ENCODE measurements at regions not wholly inside any gene's neighbourhood (a gene's known extent, or its start where the extent isn't known, plus 50 kb on each side); places are given as distances from the start of the nearest gene placed in this dataset.

DNA sequence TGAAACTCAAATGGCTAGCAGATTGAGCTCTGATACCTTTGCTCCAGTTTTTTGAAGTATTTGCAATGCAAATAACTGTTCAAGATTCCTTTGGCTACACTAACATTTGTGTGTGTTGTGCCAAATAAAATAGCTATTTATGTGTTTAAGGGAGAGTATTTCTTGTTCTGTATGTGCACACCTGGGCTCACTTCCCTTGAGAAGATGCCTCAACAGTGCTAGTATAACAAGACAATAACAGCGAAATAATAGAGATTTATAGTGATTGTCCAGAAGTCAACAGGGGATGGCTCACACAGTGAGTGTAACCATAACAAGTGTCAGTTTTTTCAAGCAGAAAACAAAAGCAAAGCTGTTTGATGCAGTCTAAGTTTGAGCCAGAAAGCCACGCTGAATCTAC, 460.5 kb downstream of the CENPC start:
- H2AFZ ChIP-seq (ENCODE audit: low read depth) = no peak overlapping the region
- no peaks in the 10 kb centered on the region for H3K27me3 ChIP-seq (ENCODE audit: insufficient read depth)
- ChIA-PET POLR2A (no interaction called here), CTCF (interaction anchor here (0.7 to 1.0 kb wide), 2 partner anchors 242 to 243 kb away, joined by 3 to 6 read pairs; no protein-coding TSS in a partner anchor)
- H3K36me3 ChIP-seq (replicated peaks in 1 of 2; ENCODE audit: control insufficient read depth in 1 of 2, insufficient read depth in 2 of 2, low read length in 1 of 2) = no peaks in the 10 kb centered on the region
- no peaks in the 10 kb centered on the region for H3F3A ChIP-seq (replicated peaks; ENCODE audit: insufficient read depth)
- H3K27ac ChIP-seq (ENCODE audit: low read depth in 2 of 2, low read length in 1 of 2) = no peak overlapping the region
- H3K9me2 ChIP-seq = no peaks in the 10 kb centered on the region
- no peaks in the 10 kb centered on the region for H3K4me1 ChIP-seq (ENCODE audit: control insufficient read depth in 1 of 2, insufficient read depth in 2 of 2, low read depth in 1 of 2, low read length in 1 of 2)
- H4K20me1 ChIP-seq (ENCODE audit: insufficient read depth) = no peaks in the 10 kb centered on the region
- no peak overlapping the region for H3K4me2 ChIP-seq
- H3K9me3 ChIP-seq = no peaks in the 10 kb centered on the region
- no peak for TF ChIP-seq EZH2phosphoT487 (IDR thresholded peaks at IDR 0.05; ENCODE audit: borderline replicate concordance, low read depth)
- no peak for TF ChIP-seq FOXM1 (IDR thresholded peaks at IDR 0.05; ENCODE audit: low read depth)
- no peak for TF ChIP-seq RAD21 (IDR thresholded peaks at IDR 0.05; ENCODE audit: low read length)
- TF ChIP-seq ELF1 (IDR thresholded peaks at IDR 0.05) = no peak
- TF ChIP-seq PBX3 (IDR thresholded peaks at IDR 0.05) = no peak
- no peak for TF ChIP-seq ZBTB33 (IDR thresholded peaks at IDR 0.05; ENCODE audit: borderline replicate concordance, low read depth)
- TF ChIP-seq SMC3 (IDR thresholded peaks at IDR 0.05; ENCODE audit: low read depth, low read length) = no peak
- TF ChIP-seq USF1 (IDR thresholded peaks at IDR 0.05; ENCODE audit: borderline replicate concordance, low read depth) = no peak
- TF ChIP-seq TEAD4 (IDR thresholded peaks at IDR 0.05; ENCODE audit: borderline replicate concordance, insufficient read depth) = no peak
- no peak for DNase-seq
- H3K4me3 ChIP-seq (ENCODE audit: low read depth in 2 of 2, low read length in 1 of 2) = no peak overlapping the region
- 32% methylated on average over 2 of the region's 2 CpGs for WGBS (ENCODE audit: low lambda C conversion rate)
- H3K9ac ChIP-seq = no peak overlapping the region
- no peaks in the 10 kb centered on the region for H3K79me2 ChIP-seq (ENCODE audit: insufficient read depth)

GRCh38 chr4:67083496-67083895, 461.8 kb downstream of the CENPC start:
- no peaks in the 10 kb centered on the region for H3K9me2 ChIP-seq
- H3F3A ChIP-seq (replicated peaks; ENCODE audit: insufficient read depth) = no peaks in the 10 kb centered on the region
- DNase-seq = no peak
- H3K79me2 ChIP-seq (ENCODE audit: insufficient read depth) = no peaks in the 10 kb centered on the region
- 41% methylated on average over 5 of the region's 5 CpGs for WGBS (ENCODE audit: low lambda C conversion rate)
- no peak overlapping the region for H3K9ac ChIP-seq
- no peak overlapping the region for H2AFZ ChIP-seq (ENCODE audit: low read depth)
- H3K36me3 ChIP-seq (replicated peaks in 1 of 2; ENCODE audit: control insufficient read depth in 1 of 2, insufficient read depth in 2 of 2, low read length in 1 of 2) = no peaks in the 10 kb centered on the region
- H3K4me2 ChIP-seq = no peak overlapping the region
- H3K9me3 ChIP-seq = no peaks in the 10 kb centered on the region
- ChIA-PET CTCF (interaction anchor here (0.7 kb wide), 1 partner anchor 244 kb away, joined by 3 read pairs; no protein-coding TSS in a partner anchor), POLR2A (no interaction called here)
- H3K27me3 ChIP-seq (ENCODE audit: insufficient read depth) = no peaks in the 10 kb centered on the region
- H3K27ac ChIP-seq (ENCODE audit: low read depth in 2 of 2, low read length in 1 of 2) = no peak overlapping the region
- H3K4me3 ChIP-seq (ENCODE audit: low read depth in 2 of 2, low read length in 1 of 2) = no peak overlapping the region
- H4K20me1 ChIP-seq (ENCODE audit: insufficient read depth) = no peaks in the 10 kb centered on the region
- H3K4me1 ChIP-seq (ENCODE audit: control insufficient read depth in 1 of 2, insufficient read depth in 2 of 2, low read depth in 1 of 2, low read length in 1 of 2) = no peaks in the 10 kb centered on the region
- TF ChIP-seq IRF3 (IDR thresholded peaks at IDR 0.05; ENCODE audit: low read depth, low read length) (no peak), FOXM1 (IDR thresholded peaks at IDR 0.05; ENCODE audit: low read depth) (no peak), FOXJ3 (CRISPR knock-in tag; IDR thresholded peaks at IDR 0.05) (no peak), MEF2A (IDR thresholded peaks at IDR 0.05; ENCODE audit: borderline replicate concordance, low read depth) (no peak), MXI1 (IDR thresholded peaks at IDR 0.05; ENCODE audit: low read depth, low read length) (no peak), RFX5 (IDR thresholded peaks at IDR 0.05; ENCODE audit: low read length) (no peak), RCOR1 (IDR thresholded peaks at IDR 0.05; ENCODE audit: low read length) (no peak), GATA2 (CRISPR knock-in tag; IDR thresholded peaks at IDR 0.05) (no peak), SIN3A (IDR thresholded peaks at IDR 0.05; ENCODE audit: borderline replicate concordance, low read depth, low read length) (no peak), YY1 (IDR thresholded peaks at IDR 0.05; ENCODE audit: low read depth) (no peak), JUND (IDR thresholded peaks at IDR 0.05) (no peak), TEAD4 (IDR thresholded peaks at IDR 0.05; ENCODE audit: borderline replicate concordance, insufficient read depth) (no peak), POLR2AphosphoS5 (IDR thresholded peaks at IDR 0.05; ENCODE audit: low read depth, low read length) (no peak), USF2 (IDR thresholded peaks at IDR 0.05; ENCODE audit: borderline replicate concordance, low read depth, low read length) (no peak), RXRA (IDR thresholded peaks at IDR 0.05; ENCODE audit: borderline replicate concordance, low read depth) (no peak), GABPA (IDR thresholded peaks at IDR 0.05; ENCODE audit: low read depth) (no peak)

All from SK-N-SH (cell line).